Stimulated activated naive CD8-positive, alpha-beta T cell treated with anti-CD3 and anti-CD28 coated beads, Interleukin-15, Interleukin-2, amounts not matched to agents 100 ng/mL and 50 ng/mL, for 24 hours (primary cell): ENCODE measurements at regions not wholly inside any gene's neighbourhood (a gene's known extent, or its start where the extent isn't known, plus 50 kb on each side); places are given as distances from the start of the nearest gene placed in this dataset.

Source experiments
- H3K27ac Mint-ChIP-seq: one replicate; pipeline ENCODE4 v1.8.0; 2021; ENCODE audit warnings: mild to moderate bottlenecking, mixed read lengths
- H3K27me3 Mint-ChIP-seq: one replicate; pipeline ENCODE4 v1.8.0; 2021; ENCODE audit warnings: mixed read lengths
- H3K36me3 Mint-ChIP-seq: one replicate; pipeline ENCODE4 v1.8.0; 2021; ENCODE audit warnings: low read depth, mixed read lengths
- H3K4me1 Mint-ChIP-seq: one replicate; pipeline ENCODE4 v1.8.0; 2021; ENCODE audit warnings: low read depth, mixed read lengths
- H3K4me3 Mint-ChIP-seq: one replicate; pipeline ENCODE4 v1.8.0; 2021; ENCODE audit warnings: mild to moderate bottlenecking, mixed read lengths
- H3K9me3 Mint-ChIP-seq: one replicate; pipeline ENCODE4 v1.8.0; 2021; ENCODE audit warnings: mixed read lengths

DNA sequence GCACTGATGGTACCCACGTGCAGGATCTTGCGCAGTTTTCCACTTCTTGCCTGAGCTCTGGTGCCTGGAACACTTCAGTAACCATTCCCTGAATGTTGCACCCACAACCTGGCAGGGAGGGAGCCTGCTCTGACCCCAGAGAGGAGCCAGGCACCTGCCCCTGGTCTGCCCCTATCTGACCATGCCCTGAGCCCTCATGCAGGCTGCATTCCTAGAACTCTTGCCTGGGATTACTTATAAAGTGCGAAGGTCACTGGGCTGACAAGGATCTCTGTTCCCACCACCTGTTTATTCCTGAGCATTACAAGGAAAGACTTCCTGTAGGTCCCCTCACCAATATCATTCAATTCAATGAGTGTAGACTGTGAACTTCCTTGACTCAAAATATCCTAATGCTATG is 191.9 kb upstream of the FMN2 start:
- H3K36me3 Mint-ChIP-seq = no peaks in the 10 kb centered on the region
- no peak overlapping the region for H3K4me3 Mint-ChIP-seq
- peaks cover 8% of the 10 kb centered on the region for H3K4me1 Mint-ChIP-seq
- peaks cover 9% of the 10 kb centered on the region for H3K27me3 Mint-ChIP-seq
- no peaks in the 10 kb centered on the region for H3K9me3 Mint-ChIP-seq
- H3K27ac Mint-ChIP-seq = no peak overlapping the region

DNA sequence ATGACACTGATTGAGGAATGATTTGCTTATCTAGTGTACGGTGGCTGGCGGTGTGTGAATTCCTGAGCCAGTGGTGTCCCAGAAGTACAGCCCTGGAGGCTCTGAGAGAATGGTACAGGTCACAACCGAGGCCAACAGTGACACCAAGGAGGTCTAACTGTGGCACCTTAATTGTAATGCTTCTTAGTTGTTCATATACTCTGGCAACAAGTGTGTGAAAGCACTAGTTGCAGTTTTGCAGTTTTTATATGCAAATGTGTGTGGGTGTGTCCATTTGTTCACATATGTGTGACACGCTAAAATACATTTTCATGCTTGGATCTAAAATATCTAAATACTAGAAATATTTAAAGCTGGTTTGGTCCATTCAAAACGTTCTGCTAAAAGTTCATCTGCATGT is 185.3 kb upstream of the FMN2 start:
- Mint-ChIP-seq H3K4me1 (no peaks in the 10 kb centered on the region), H3K9me3 (no peaks in the 10 kb centered on the region), H3K27me3 (no peaks in the 10 kb centered on the region), H3K4me3 (no peak overlapping the region), H3K27ac (no peak overlapping the region), H3K36me3 (no peaks in the 10 kb centered on the region)

GRCh38 chr1:239909898-239910297 is 181.8 kb upstream of the FMN2 start:
- Mint-ChIP-seq H3K4me3 (no peak overlapping the region), H3K27me3 (no peaks in the 10 kb centered on the region), H3K4me1 (no peaks in the 10 kb centered on the region), H3K36me3 (no peaks in the 10 kb centered on the region), H3K9me3 (no peaks in the 10 kb centered on the region), H3K27ac (no peak overlapping the region)

DNA sequence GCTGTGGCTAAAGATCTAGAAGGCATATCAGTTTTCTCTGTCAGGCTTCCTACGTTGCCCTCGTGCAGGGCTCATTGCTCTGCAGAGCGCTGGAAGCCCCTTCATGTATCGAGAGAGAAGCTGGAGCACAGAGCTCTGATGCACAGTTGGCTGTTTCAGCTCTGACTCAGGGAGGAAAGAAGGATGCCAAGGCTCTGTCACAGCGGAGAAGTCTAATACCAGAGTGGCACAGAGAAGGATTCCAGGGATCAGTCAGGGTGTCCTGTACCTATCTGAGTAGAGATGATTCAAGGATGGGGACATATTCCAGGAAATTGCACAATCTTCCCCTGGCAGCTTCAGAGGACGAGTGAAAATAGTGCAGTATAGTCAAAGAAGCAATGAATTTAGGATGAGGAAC is 179.2 kb upstream of the FMN2 start:
- Mint-ChIP-seq H3K4me3 (no peak overlapping the region), H3K27me3 (peaks cover 7% of the 10 kb centered on the region), H3K27ac (no peak overlapping the region), H3K36me3 (no peaks in the 10 kb centered on the region), H3K4me1 (no peaks in the 10 kb centered on the region), H3K9me3 (no peaks in the 10 kb centered on the region)

- Mint-ChIP-seq H3K27me3 (peaks cover 7% of the 10 kb centered on the region), H3K4me3 (no peak overlapping the region), H3K4me1 (no peaks in the 10 kb centered on the region), H3K36me3 (no peaks in the 10 kb centered on the region), H3K27ac (no peak overlapping the region), H3K9me3 (no peaks in the 10 kb centered on the region)
Measured at GRCh38 chr1:239913141-239913585, 178.5 kb upstream of the FMN2 start.

DNA sequence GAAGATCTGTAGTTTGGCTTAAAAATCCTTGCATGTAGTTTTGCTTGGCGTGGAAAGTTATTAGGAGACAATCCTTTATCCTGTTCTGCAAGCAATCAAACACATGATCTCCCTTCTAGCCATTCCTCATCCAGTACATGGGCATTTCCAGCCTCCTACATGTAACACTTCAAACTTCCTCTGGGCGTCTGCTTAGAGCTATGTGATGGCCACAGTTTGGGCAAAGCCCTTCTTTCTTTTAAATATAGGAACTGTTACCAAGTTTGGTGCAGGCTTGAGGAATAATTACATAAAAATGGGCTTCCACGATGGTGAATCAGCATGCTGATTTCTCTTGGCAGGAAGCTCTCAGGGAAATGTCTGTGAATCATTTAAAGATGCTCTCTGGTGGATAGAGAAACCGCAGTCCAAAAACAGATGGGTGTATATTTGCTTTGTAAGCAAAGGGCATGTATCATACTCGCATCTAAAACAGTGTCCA is 176.9 kb upstream of the FMN2 start:
- no peak overlapping the region for H3K27ac Mint-ChIP-seq
- H3K27me3 Mint-ChIP-seq = peaks cover 11% of the 10 kb centered on the region
- H3K36me3 Mint-ChIP-seq = no peaks in the 10 kb centered on the region
- H3K4me3 Mint-ChIP-seq = no peak overlapping the region
- H3K9me3 Mint-ChIP-seq = no peaks in the 10 kb centered on the region
- H3K4me1 Mint-ChIP-seq = no peaks in the 10 kb centered on the region

- H3K27me3 Mint-ChIP-seq = peaks cover 14% of the 10 kb centered on the region
Measured at GRCh38 chr1:239918634-239919033, 173.0 kb upstream of the FMN2 start.

DNA sequence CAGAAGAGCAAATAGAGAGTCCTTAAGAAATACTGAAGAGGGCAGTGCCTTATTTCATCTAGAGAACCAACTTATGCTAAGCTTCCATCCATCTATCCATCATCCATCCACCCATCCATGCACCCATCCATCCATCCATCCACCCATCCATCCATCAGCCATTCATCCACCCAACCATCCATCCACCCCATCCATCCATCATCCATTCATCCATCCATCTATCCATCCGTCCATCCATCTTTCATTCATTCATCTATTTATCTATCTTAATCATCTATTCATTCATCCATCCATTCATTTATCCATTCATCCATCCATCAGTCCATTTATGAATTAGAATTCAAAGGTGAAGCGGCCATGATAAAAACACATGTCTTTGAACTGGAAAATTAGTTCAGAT is 171.5 kb upstream of the FMN2 start:
- no peaks in the 10 kb centered on the region for H3K4me1 Mint-ChIP-seq
- H3K9me3 Mint-ChIP-seq = no peaks in the 10 kb centered on the region
- H3K27me3 Mint-ChIP-seq = peaks cover 14% of the 10 kb centered on the region
- no peaks in the 10 kb centered on the region for H3K36me3 Mint-ChIP-seq
- H3K4me3 Mint-ChIP-seq = no peak overlapping the region
- no peak overlapping the region for H3K27ac Mint-ChIP-seq

More at GRCh38 chr1:239918634-239919033, 173.0 kb upstream of the FMN2 start:
- H3K36me3 Mint-ChIP-seq = no peaks in the 10 kb centered on the region
- H3K27ac Mint-ChIP-seq = no peak overlapping the region
- no peaks in the 10 kb centered on the region for H3K4me1 Mint-ChIP-seq
- no peak overlapping the region for H3K4me3 Mint-ChIP-seq
- H3K9me3 Mint-ChIP-seq = no peaks in the 10 kb centered on the region

DNA sequence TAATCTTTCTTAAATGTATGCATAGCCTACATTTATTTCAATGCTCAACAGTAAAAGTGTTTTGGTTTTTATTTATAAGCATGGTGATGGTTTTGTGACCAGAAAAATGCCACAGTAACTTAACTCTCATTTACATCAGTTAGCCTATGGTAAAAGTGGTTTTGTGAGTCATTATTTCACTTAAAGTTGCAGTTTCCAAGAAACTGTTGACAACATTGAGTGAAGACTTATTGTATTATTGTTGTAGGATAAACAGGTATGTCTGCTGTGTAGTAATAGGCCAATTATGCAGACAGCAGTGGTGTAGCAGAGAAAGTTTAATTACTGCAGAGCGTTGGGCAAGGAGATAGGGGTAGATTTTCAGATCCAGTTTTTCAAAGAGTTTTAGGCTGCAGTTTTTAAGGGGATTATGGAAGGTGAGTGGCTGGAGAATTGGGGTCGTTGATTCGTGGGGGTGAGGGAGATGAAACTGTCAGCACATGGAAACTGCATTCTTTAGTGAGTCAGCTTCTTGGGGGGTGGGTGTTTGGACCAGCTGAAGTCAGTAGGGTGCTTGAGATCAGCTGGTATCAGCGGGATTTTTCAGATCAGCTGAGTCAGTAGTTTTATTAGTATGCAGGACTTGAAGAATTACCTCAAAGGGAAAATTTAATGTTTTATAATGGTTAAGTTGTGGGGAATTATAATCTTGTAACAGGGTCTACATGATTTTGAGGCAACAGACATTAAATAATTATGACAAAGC is 168.7 kb upstream of the FMN2 start:
- peaks cover 7% of the 10 kb centered on the region for H3K27me3 Mint-ChIP-seq
- H3K9me3 Mint-ChIP-seq = no peaks in the 10 kb centered on the region
- no peaks in the 10 kb centered on the region for H3K4me1 Mint-ChIP-seq
- H3K27ac Mint-ChIP-seq = no peak overlapping the region
- no peak overlapping the region for H3K4me3 Mint-ChIP-seq
- no peaks in the 10 kb centered on the region for H3K36me3 Mint-ChIP-seq

- H3K36me3 Mint-ChIP-seq = no peaks in the 10 kb centered on the region
- H3K4me1 Mint-ChIP-seq = no peaks in the 10 kb centered on the region
- H3K27ac Mint-ChIP-seq = no peak overlapping the region
- no peak overlapping the region for H3K4me3 Mint-ChIP-seq
- peaks cover 3% of the 10 kb centered on the region for H3K27me3 Mint-ChIP-seq
- H3K9me3 Mint-ChIP-seq = no peaks in the 10 kb centered on the region
Measured at GRCh38 chr1:239924741-239925350, 166.8 kb upstream of the FMN2 start.

DNA sequence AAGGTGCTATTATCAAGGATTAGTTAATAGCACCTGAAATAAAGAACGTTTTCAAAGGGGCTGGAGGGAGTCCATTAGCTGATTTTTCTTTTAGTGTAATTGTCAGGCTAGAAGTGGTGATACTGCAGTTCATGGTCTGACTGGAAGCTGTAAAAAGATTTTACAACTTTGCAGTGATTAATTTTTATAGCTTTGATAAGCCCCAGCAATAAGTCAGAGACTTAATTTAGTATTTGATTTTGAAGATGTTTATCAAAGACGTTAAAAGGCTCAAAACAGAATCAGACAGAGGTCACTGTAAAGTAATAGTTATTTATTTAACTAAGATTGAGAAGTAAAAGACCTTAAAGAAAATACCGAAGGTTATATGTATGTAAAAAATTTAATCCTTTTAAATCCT is 165.5 kb upstream of the FMN2 start:
- Mint-ChIP-seq H3K9me3 (no peaks in the 10 kb centered on the region), H3K4me1 (no peaks in the 10 kb centered on the region), H3K27me3 (no peaks in the 10 kb centered on the region), H3K4me3 (no peak overlapping the region), H3K36me3 (no peaks in the 10 kb centered on the region), H3K27ac (no peak overlapping the region)

- H3K9me3 Mint-ChIP-seq = no peaks in the 10 kb centered on the region
- no peak overlapping the region for H3K27ac Mint-ChIP-seq
- H3K36me3 Mint-ChIP-seq = no peaks in the 10 kb centered on the region
- peaks cover 4% of the 10 kb centered on the region for H3K27me3 Mint-ChIP-seq
- no peaks in the 10 kb centered on the region for H3K4me1 Mint-ChIP-seq
- no peak overlapping the region for H3K4me3 Mint-ChIP-seq
Measured at GRCh38 chr1:239929317-239929716, 162.4 kb upstream of the FMN2 start.

GRCh38 chr1:239930686-239931262 is 160.9 kb upstream of the FMN2 start:
- Mint-ChIP-seq H3K27me3 (peaks cover 4% of the 10 kb centered on the region), H3K4me1 (no peaks in the 10 kb centered on the region), H3K36me3 (no peaks in the 10 kb centered on the region), H3K9me3 (no peaks in the 10 kb centered on the region), H3K27ac (no peak overlapping the region), H3K4me3 (no peak overlapping the region)

- H3K36me3 Mint-ChIP-seq = no peaks in the 10 kb centered on the region
- H3K4me3 Mint-ChIP-seq = no peak overlapping the region
- H3K4me1 Mint-ChIP-seq = no peaks in the 10 kb centered on the region
- no peak overlapping the region for H3K27ac Mint-ChIP-seq
- H3K27me3 Mint-ChIP-seq = peaks cover 4% of the 10 kb centered on the region
- H3K9me3 Mint-ChIP-seq = no peaks in the 10 kb centered on the region
Measured at GRCh38 chr1:239931341-239931740, 160.3 kb upstream of the FMN2 start.

GRCh38 chr1:239939602-239940001 is 152.1 kb upstream of the FMN2 start:
- no peaks in the 10 kb centered on the region for H3K4me1 Mint-ChIP-seq
- no peak overlapping the region for H3K4me3 Mint-ChIP-seq
- no peaks in the 10 kb centered on the region for H3K27me3 Mint-ChIP-seq
- H3K27ac Mint-ChIP-seq = no peak overlapping the region
- H3K9me3 Mint-ChIP-seq = peaks cover 3% of the 10 kb centered on the region
- no peaks in the 10 kb centered on the region for H3K36me3 Mint-ChIP-seq
